ENCODE measurements at regions not wholly inside any gene's neighbourhood (a gene's known extent, or its start where the extent isn't known, plus 50 kb on each side); places are given as distances from the start of the nearest gene placed in this dataset.

GRCh38 chr17:59512844-59513385 is 52.5 kb upstream of the DHX40 start:
- TF ChIP-seq CTCF (IDR thresholded peaks at IDR 0.05; ENCODE audit: low read depth, low read length, poor library complexity, severe bottlenecking) (no peak), EZH2phosphoT487 (IDR thresholded peaks at IDR 0.05; ENCODE audit: borderline replicate concordance, low read length) (no peak)
